ENCODE measurements at regions not wholly inside any gene's neighbourhood (a gene's known extent, or its start where the extent isn't known, plus 50 kb on each side); places are given as distances from the start of the nearest gene placed in this dataset.
"Not testable (repeated sequence)": the region's sequence is repeated elsewhere in the genome, so short reads cannot be mapped to it uniquely, and the experiment has no call there.

DNA sequence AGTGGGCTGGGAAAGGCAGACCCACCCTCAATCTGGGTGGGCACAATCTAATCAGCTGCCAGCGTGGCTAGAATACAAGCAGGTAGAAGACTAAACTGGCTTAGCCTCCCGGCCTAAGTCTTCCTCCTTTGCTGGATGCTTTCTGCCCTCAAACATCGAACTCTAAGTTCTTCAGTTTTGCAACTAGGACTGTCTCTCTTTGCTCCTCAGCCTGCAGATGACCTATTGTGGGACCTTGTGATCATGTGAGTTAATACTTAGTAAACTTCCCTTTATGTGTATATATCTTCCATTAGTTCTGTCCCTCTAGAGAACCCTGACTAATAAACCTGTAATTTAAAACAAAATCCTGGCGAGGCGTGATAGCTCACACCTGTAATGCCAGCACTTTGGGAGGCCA lies 51.8 kb upstream of the SLC39A8 start:
- not testable (repeated sequence) for H3K4me1 ChIP-seq (ENCODE audit: control insufficient read depth in 2 of 2, insufficient read depth in 2 of 2, low read length in 2 of 2); H3K9me3 ChIP-seq (ENCODE audit: control insufficient read depth in 2 of 2, low read length in 2 of 2); H3K27ac ChIP-seq (ENCODE audit: low read depth in 2 of 2, low read length in 2 of 2); H3K27me3 ChIP-seq (ENCODE audit: control insufficient read depth in 2 of 2, insufficient read depth in 2 of 2, low read length in 2 of 2); H3K9ac ChIP-seq (ENCODE audit: low read depth in 1 of 2, low read length in 2 of 2); H3K4me3 ChIP-seq (ENCODE audit: low read length in 2 of 2); H3K36me3 ChIP-seq (ENCODE audit: control insufficient read depth in 2 of 2, insufficient read depth in 2 of 2, low read length in 2 of 2)

DNA sequence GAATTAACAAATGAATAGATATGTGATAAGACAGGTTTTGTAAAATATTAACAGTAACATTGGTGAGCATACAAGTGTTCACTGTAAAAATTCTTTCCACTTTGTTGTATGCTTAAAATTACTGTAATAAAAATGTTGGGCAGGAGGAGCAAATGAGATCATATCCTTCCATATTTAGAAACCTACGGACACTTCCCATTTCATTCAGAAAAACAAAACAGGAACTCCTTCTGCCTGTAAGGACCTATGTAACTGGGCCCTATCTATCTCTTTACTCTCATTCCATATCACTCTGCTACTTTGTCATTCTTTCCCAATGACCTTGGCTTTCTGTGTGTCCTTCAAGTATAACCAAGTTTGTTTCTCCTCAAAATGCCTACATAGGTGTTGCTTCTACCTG lies 53.7 kb upstream of the SLC39A8 start:
- no peaks in the 10 kb centered on the region for H3K27me3 ChIP-seq (ENCODE audit: control insufficient read depth in 2 of 2, insufficient read depth in 2 of 2, low read length in 2 of 2)

DNA sequence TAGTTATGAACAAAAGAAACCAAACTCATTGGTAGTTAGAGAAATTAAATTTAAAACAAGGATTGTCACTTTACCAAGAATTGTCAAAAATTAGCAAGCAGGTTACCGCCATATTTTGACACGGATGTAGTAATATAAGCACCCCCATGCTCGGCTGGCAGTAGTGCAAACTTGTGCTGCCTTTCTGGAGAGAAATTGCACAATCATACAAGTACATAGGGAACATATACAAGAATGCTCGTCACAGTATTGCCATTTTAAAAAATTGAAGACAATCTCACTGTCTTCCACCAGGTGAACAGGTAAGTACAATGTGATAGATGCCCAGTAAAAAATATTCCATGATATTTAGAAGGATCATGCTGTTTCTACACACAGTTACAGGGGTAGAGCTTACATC lies 55.6 kb upstream of the SLC39A8 start:
- no peaks in the 10 kb centered on the region for H3K36me3 ChIP-seq (ENCODE audit: control insufficient read depth in 2 of 2, insufficient read depth in 2 of 2, low read length in 2 of 2)
- H3K4me1 ChIP-seq (ENCODE audit: control insufficient read depth in 2 of 2, insufficient read depth in 2 of 2, low read length in 2 of 2), result no peaks in the 10 kb centered on the region
- H3K9ac ChIP-seq (ENCODE audit: low read depth in 1 of 2, low read length in 2 of 2), result no peak overlapping the region
- H3K27ac ChIP-seq (ENCODE audit: low read depth in 2 of 2, low read length in 2 of 2), result no peak overlapping the region
- no peaks in the 10 kb centered on the region for H3K9me3 ChIP-seq (ENCODE audit: control insufficient read depth in 2 of 2, low read length in 2 of 2)
- no peak overlapping the region for H3K4me3 ChIP-seq (ENCODE audit: low read length in 2 of 2)
- H3K27me3 ChIP-seq (ENCODE audit: control insufficient read depth in 2 of 2, insufficient read depth in 2 of 2, low read length in 2 of 2), result no peaks in the 10 kb centered on the region

More for the DNA sequence above, 53.7 kb upstream of the SLC39A8 start:
- Histone ChIP-seq H3K36me3 (ENCODE audit: control insufficient read depth in 2 of 2, insufficient read depth in 2 of 2, low read length in 2 of 2) (no peaks in the 10 kb centered on the region), H3K9me3 (ENCODE audit: control insufficient read depth in 2 of 2, low read length in 2 of 2) (no peaks in the 10 kb centered on the region), H3K27ac (ENCODE audit: low read depth in 2 of 2, low read length in 2 of 2) (no peak overlapping the region), H3K4me3 (ENCODE audit: low read length in 2 of 2) (no peak overlapping the region), H3K4me1 (ENCODE audit: control insufficient read depth in 2 of 2, insufficient read depth in 2 of 2, low read length in 2 of 2) (no peaks in the 10 kb centered on the region), H3K9ac (ENCODE audit: low read depth in 1 of 2, low read length in 2 of 2) (no peak overlapping the region)

DNA sequence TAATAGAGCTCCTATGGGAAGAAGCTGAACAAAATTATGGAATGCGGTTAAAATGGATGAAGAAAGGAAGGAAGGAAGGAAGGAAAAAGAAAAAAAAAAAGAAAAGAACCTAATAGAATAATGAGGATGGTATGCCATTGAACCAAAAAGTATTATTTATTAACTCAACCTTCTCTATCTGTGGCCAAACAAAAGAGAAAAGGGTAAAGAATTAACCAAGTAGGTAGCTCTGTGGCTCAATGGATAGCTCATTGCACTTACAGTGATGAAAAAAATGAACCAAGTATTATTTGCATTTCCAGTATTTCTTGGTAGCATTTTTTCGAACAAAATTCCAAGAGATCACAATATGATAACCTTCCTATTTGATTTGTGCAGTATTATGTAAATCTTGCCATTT lies 56.9 kb upstream of the SLC39A8 start:
- Histone ChIP-seq H3K36me3 (ENCODE audit: control insufficient read depth in 2 of 2, insufficient read depth in 2 of 2, low read length in 2 of 2) (no peaks in the 10 kb centered on the region), H3K4me1 (ENCODE audit: control insufficient read depth in 2 of 2, insufficient read depth in 2 of 2, low read length in 2 of 2) (no peaks in the 10 kb centered on the region), H3K9ac (ENCODE audit: low read depth in 1 of 2, low read length in 2 of 2) (no peak overlapping the region), H3K9me3 (ENCODE audit: control insufficient read depth in 2 of 2, low read length in 2 of 2) (no peaks in the 10 kb centered on the region), H3K27me3 (ENCODE audit: control insufficient read depth in 2 of 2, insufficient read depth in 2 of 2, low read length in 2 of 2) (no peaks in the 10 kb centered on the region), H3K27ac (ENCODE audit: low read depth in 2 of 2, low read length in 2 of 2) (no peak overlapping the region), H3K4me3 (ENCODE audit: low read length in 2 of 2) (no peak overlapping the region)

DNA sequence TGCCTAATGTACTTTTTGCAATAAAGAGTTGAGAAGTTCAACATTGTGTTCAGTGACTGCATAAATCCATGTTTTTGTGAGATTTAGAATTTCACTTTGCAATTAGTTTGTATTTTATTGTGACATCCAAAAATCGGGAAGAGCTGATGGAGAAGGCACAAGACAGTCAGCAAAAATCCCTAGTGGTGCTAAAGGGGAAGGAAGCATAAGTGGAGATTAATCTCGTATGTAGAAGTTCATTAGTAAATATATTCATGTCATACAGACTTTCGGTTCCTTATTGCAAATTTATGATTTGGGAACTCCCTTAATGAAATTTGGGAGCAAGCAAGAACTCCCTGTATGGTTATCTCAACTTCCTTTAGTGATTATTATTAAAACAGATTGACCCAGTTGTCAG lies 57.8 kb upstream of the SLC39A8 start:
- no peak overlapping the region for H3K9ac ChIP-seq (ENCODE audit: low read depth in 1 of 2, low read length in 2 of 2)
- no peak overlapping the region for H3K4me3 ChIP-seq (ENCODE audit: low read length in 2 of 2)
- H3K36me3 ChIP-seq (ENCODE audit: control insufficient read depth in 2 of 2, insufficient read depth in 2 of 2, low read length in 2 of 2), result no peaks in the 10 kb centered on the region
- no peak overlapping the region for H3K27ac ChIP-seq (ENCODE audit: low read depth in 2 of 2, low read length in 2 of 2)
- no peaks in the 10 kb centered on the region for H3K9me3 ChIP-seq (ENCODE audit: control insufficient read depth in 2 of 2, low read length in 2 of 2)
- no peaks in the 10 kb centered on the region for H3K4me1 ChIP-seq (ENCODE audit: control insufficient read depth in 2 of 2, insufficient read depth in 2 of 2, low read length in 2 of 2)
- no peaks in the 10 kb centered on the region for H3K27me3 ChIP-seq (ENCODE audit: control insufficient read depth in 2 of 2, insufficient read depth in 2 of 2, low read length in 2 of 2)

DNA sequence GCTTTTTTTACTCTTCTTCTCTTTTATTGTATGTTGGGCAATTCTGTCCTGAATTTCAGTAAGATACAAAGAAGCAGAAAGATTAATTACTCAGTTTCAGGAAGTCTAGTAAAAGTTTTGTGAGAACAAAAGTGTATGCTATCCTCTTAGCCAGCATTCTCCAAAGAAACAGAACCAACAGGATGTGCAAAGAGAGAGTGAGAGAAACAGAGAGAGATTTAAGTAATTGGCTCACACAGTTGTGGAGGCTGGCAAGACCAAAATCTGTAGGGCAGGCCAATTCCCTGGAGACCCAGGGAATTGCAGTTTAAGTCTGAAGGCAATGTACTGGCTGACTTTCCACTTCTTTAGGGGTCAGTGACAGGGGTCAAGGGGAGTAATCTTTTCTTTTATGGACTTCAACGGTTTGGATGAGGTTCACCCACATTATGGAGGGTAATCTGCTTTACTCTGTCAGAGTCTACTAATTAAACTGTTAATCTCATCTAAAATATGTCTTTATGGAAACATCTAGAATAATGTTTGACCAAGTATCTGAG lies 59.2 kb upstream of the SLC39A8 start:
- no peaks in the 10 kb centered on the region for H3K27me3 ChIP-seq (ENCODE audit: control insufficient read depth in 2 of 2, insufficient read depth in 2 of 2, low read length in 2 of 2)
- no peaks in the 10 kb centered on the region for H3K36me3 ChIP-seq (ENCODE audit: control insufficient read depth in 2 of 2, insufficient read depth in 2 of 2, low read length in 2 of 2)
- H3K9ac ChIP-seq (ENCODE audit: low read depth in 1 of 2, low read length in 2 of 2), result no peak overlapping the region
- no peak overlapping the region for H3K4me3 ChIP-seq (ENCODE audit: low read length in 2 of 2)
- H3K9me3 ChIP-seq (ENCODE audit: control insufficient read depth in 2 of 2, low read length in 2 of 2), result no peaks in the 10 kb centered on the region
- H3K27ac ChIP-seq (ENCODE audit: low read depth in 2 of 2, low read length in 2 of 2), result no peak overlapping the region
- H3K4me1 ChIP-seq (ENCODE audit: control insufficient read depth in 2 of 2, insufficient read depth in 2 of 2, low read length in 2 of 2), result no peaks in the 10 kb centered on the region

DNA sequence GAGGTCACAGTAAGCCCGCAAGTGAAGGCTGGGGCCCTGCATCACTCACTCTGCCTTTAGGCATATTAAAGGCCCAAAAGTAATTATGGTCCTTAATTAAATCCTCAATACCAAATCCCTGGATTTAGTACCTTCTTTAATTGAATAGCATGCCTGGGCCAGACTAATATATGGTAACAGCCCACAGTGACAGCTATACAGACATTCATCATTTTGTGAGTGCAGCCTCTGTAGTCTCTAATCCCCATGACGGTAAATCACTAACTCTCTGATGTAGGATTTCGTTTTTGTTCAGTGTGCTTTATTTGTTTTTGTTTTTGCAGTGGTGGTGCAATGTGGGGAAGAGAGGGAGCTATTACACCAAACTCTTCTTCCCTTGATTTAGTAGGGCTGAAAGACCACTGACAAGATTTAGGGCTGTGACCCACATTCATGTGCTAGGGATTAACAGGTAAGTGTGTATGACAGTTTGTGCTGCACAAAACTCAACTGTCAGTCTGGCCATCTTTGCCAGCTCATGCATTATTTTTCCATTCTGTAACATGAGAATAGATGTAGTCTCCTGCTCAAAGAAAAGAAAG lies 60.6 kb upstream of the SLC39A8 start:
- Histone ChIP-seq H3K36me3 (ENCODE audit: control insufficient read depth in 2 of 2, insufficient read depth in 2 of 2, low read length in 2 of 2) (no peaks in the 10 kb centered on the region), H3K9me3 (ENCODE audit: control insufficient read depth in 2 of 2, low read length in 2 of 2) (no peaks in the 10 kb centered on the region), H3K27ac (ENCODE audit: low read depth in 2 of 2, low read length in 2 of 2) (no peak overlapping the region), H3K4me1 (ENCODE audit: control insufficient read depth in 2 of 2, insufficient read depth in 2 of 2, low read length in 2 of 2) (no peaks in the 10 kb centered on the region), H3K9ac (ENCODE audit: low read depth in 1 of 2, low read length in 2 of 2) (no peak overlapping the region), H3K27me3 (ENCODE audit: control insufficient read depth in 2 of 2, insufficient read depth in 2 of 2, low read length in 2 of 2) (no peaks in the 10 kb centered on the region), H3K4me3 (ENCODE audit: low read length in 2 of 2) (no peak overlapping the region)

DNA sequence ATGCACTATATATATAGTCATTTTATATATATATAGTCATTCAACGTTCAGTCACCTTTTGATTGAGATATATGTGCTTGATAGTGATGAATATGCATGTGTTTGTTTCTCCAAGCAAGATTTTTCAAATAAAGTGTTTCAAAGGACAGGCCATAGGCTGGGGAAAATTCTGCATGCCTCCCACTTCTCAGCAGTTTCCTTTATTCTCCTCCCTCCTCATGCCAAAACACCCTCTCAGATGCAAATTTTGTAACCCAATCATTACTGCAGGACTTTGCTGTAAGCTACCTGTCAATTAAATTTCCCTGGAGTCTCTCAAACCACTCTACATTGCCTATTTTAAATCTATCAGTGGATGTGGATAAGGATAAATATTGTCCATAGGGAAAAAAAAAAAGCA lies 65.6 kb upstream of the SLC39A8 start:
- not testable (repeated sequence) for H3K27me3 ChIP-seq (ENCODE audit: control insufficient read depth in 2 of 2, insufficient read depth in 2 of 2, low read length in 2 of 2); H3K9me3 ChIP-seq (ENCODE audit: control insufficient read depth in 2 of 2, low read length in 2 of 2); H3K36me3 ChIP-seq (ENCODE audit: control insufficient read depth in 2 of 2, insufficient read depth in 2 of 2, low read length in 2 of 2); H3K9ac ChIP-seq (ENCODE audit: low read depth in 1 of 2, low read length in 2 of 2); H3K4me1 ChIP-seq (ENCODE audit: control insufficient read depth in 2 of 2, insufficient read depth in 2 of 2, low read length in 2 of 2); H3K27ac ChIP-seq (ENCODE audit: low read depth in 2 of 2, low read length in 2 of 2); H3K4me3 ChIP-seq (ENCODE audit: low read length in 2 of 2)

DNA sequence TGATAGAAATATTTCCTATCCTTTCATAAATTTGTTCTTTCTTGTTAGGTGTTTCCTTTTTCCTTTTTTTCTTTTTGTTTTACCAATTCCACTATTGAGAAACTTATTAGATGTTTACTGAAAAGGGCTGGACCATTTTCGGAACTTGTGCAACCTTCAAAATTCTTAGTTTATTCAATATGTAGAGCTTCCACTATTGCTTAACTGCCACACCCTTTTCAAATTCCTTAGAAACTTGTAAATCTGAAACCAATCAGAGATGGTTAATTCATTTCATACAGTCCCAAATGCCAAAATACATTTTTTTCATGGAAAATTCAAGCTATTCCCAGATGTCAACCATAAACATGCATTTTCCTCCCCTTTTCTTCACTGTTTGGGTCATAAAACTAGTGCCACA lies 66.1 kb upstream of the SLC39A8 start:
- H3K4me3 ChIP-seq (ENCODE audit: low read length in 2 of 2), result no peak overlapping the region
- H3K27me3 ChIP-seq (ENCODE audit: control insufficient read depth in 2 of 2, insufficient read depth in 2 of 2, low read length in 2 of 2), result no peaks in the 10 kb centered on the region
- H3K27ac ChIP-seq (ENCODE audit: low read depth in 2 of 2, low read length in 2 of 2), result no peak overlapping the region

DNA sequence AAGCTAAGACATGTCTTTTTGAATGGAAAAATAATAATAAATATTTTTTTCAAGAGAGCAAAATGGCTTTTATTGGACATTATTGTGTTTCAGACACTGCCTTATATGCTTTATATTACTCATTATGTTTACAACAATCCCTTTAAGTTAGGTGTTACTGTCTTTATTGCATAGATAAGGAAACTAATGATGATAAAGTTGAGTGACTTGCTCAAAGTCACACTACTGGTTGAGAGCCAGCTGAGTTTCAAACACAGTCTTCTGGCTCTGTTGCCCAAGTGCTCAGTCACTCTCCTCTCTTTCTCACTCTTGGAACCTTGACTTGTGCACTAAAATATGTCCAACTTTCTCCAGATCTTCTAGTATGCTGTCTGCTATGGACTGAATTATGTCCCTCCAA lies 71.5 kb upstream of the SLC39A8 start:
- Histone ChIP-seq H3K27ac (ENCODE audit: low read depth in 2 of 2, low read length in 2 of 2) (no peak overlapping the region), H3K9ac (ENCODE audit: low read depth in 1 of 2, low read length in 2 of 2) (no peak overlapping the region), H3K4me3 (ENCODE audit: low read length in 2 of 2) (no peak overlapping the region), H3K4me1 (ENCODE audit: control insufficient read depth in 2 of 2, insufficient read depth in 2 of 2, low read length in 2 of 2) (peaks cover 0 to 2% of the 10 kb centered on the region in 2 donors), H3K36me3 (ENCODE audit: control insufficient read depth in 2 of 2, insufficient read depth in 2 of 2, low read length in 2 of 2) (no peaks in the 10 kb centered on the region), H3K9me3 (ENCODE audit: control insufficient read depth in 2 of 2, low read length in 2 of 2) (no peaks in the 10 kb centered on the region), H3K27me3 (ENCODE audit: control insufficient read depth in 2 of 2, insufficient read depth in 2 of 2, low read length in 2 of 2) (no peaks in the 10 kb centered on the region)

More for the DNA sequence above, 66.1 kb upstream of the SLC39A8 start:
- H3K4me1 ChIP-seq (ENCODE audit: control insufficient read depth in 2 of 2, insufficient read depth in 2 of 2, low read length in 2 of 2), result no peaks in the 10 kb centered on the region
- no peaks in the 10 kb centered on the region for H3K36me3 ChIP-seq (ENCODE audit: control insufficient read depth in 2 of 2, insufficient read depth in 2 of 2, low read length in 2 of 2)
- no peaks in the 10 kb centered on the region for H3K9me3 ChIP-seq (ENCODE audit: control insufficient read depth in 2 of 2, low read length in 2 of 2)
- H3K9ac ChIP-seq (ENCODE audit: low read depth in 1 of 2, low read length in 2 of 2), result no peak overlapping the region

Measured in mucosa of rectum (tissue), 2 donors.